ENCODE measurements at regions not wholly inside any gene's neighbourhood (a gene's known extent, or its start where the extent isn't known, plus 50 kb on each side); places are given as distances from the start of the nearest gene placed in this dataset.

GRCh38 chr4:100953616-100954015 lies 393.7 kb downstream of the PPP3CA start:
- no peaks in the 10 kb centered on the region for H3K9me3 Mint-ChIP-seq
- H3K36me3 Mint-ChIP-seq = no peaks in the 10 kb centered on the region
- ATAC-seq (no peak), DNase-seq (ENCODE audit: low spot score) (no peak)
- no peak overlapping the region for H3K27ac Mint-ChIP-seq
- ChIA-PET POLR2A (no interaction called here), CTCF (no interaction called here)
- TF ChIP-seq TEAD1 (CRISPR knock-in tag; IDR thresholded peaks at IDR 0.05) (no peak), ZNF138 (CRISPR knock-in tag; conservative IDR thresholded peaks at IDR 0.05) (no peak), ZMAT4 (CRISPR knock-in tag; IDR thresholded peaks at IDR 0.05) (no peak), MAX (CRISPR knock-in tag; IDR thresholded peaks at IDR 0.05) (no peak), ZNF219 (CRISPR knock-in tag; IDR thresholded peaks at IDR 0.05; ENCODE audit: borderline replicate concordance) (no peak), NR1H2 (CRISPR knock-in tag; IDR thresholded peaks at IDR 0.05) (no peak), AFF4 (CRISPR knock-in tag; IDR thresholded peaks at IDR 0.05; ENCODE audit: borderline replicate concordance) (no peak), NFE2L1 (CRISPR knock-in tag; IDR thresholded peaks at IDR 0.05) (no peak), E2F1 (CRISPR knock-in tag; IDR thresholded peaks at IDR 0.05) (no peak), FOXK1 (CRISPR knock-in tag; IDR thresholded peaks at IDR 0.05) (no peak), NR3C1 (CRISPR knock-in tag; conservative IDR thresholded peaks at IDR 0.05; ENCODE audit: low read depth) (no peak), ETV6 (CRISPR knock-in tag; IDR thresholded peaks at IDR 0.05) (no peak), ZBTB43 (CRISPR knock-in tag; IDR thresholded peaks at IDR 0.05) (no peak), JUN (CRISPR knock-in tag; IDR thresholded peaks at IDR 0.05) (no peak), ATF1 (CRISPR knock-in tag; IDR thresholded peaks at IDR 0.05) (no peak), EMX1 (CRISPR knock-in tag; IDR thresholded peaks at IDR 0.05) (no peak), ZSCAN18 (CRISPR knock-in tag; IDR thresholded peaks at IDR 0.05) (no peak), GABPB1 (CRISPR knock-in tag; IDR thresholded peaks at IDR 0.05) (no peak)
- peaks cover 7% of the 10 kb centered on the region for H3K4me1 Mint-ChIP-seq
- no peak overlapping the region for H3K4me3 Mint-ChIP-seq
- no peaks in the 10 kb centered on the region for H3K27me3 Mint-ChIP-seq (ENCODE audit: low read depth)

GRCh38 chr4:100952590-100952989 lies 394.7 kb downstream of the PPP3CA start:
- no peak overlapping the region for H3K4me3 Mint-ChIP-seq
- ATAC-seq (no peak), DNase-seq (ENCODE audit: low spot score) (no peak)
- no peak overlapping the region for H3K27ac Mint-ChIP-seq
- POLR2A ChIA-PET = no interaction called here
- H3K36me3 Mint-ChIP-seq = no peaks in the 10 kb centered on the region
- CTCF ChIA-PET = no interaction called here
- no peaks in the 10 kb centered on the region for H3K27me3 Mint-ChIP-seq (ENCODE audit: low read depth)
- no peaks in the 10 kb centered on the region for H3K9me3 Mint-ChIP-seq
- H3K4me1 Mint-ChIP-seq = peaks cover 7% of the 10 kb centered on the region; the same call in 1 of the 2 replicates
- TF ChIP-seq MXD4 (CRISPR knock-in tag; IDR thresholded peaks at IDR 0.05; ENCODE audit: borderline replicate concordance) (no peak), CREM (CRISPR knock-in tag; IDR thresholded peaks at IDR 0.05) (no peak), KAT7 (CRISPR knock-in tag; IDR thresholded peaks at IDR 0.05; ENCODE audit: borderline replicate concordance) (no peak), IRF2 (CRISPR knock-in tag; IDR thresholded peaks at IDR 0.05; ENCODE audit: borderline replicate concordance, low read depth) (no peak), ZNF416 (CRISPR knock-in tag; IDR thresholded peaks at IDR 0.05) (no peak), CTCF (IDR thresholded peaks at IDR 0.05) (no peak), ZNF423 (CRISPR knock-in tag; IDR thresholded peaks at IDR 0.05) (no peak), USF2 (CRISPR knock-in tag; IDR thresholded peaks at IDR 0.05) (no peak), MAX (CRISPR knock-in tag; IDR thresholded peaks at IDR 0.05) (no peak)
